LNCAP (cell line): ENCODE measurements at regions not wholly inside any gene's neighbourhood (a gene's known extent, or its start where the extent isn't known, plus 50 kb on each side); places are given as distances from the start of the nearest gene placed in this dataset.

Experiments
- CTCF ChIP-seq: fragments of 450-650 bp; IDR thresholded peaks from 2 replicates; pipeline ENCODE4 v1.5.1; 2017; ENCODE audit warnings: mild to moderate bottlenecking

GRCh38 chr18:40985436-40985835, 969.6 kb upstream of the PIK3C3 start:
- no peak for TF ChIP-seq CTCF

GRCh38 chr18:40984856-40985255, 970.2 kb upstream of the PIK3C3 start:
- TF ChIP-seq CTCF, result no peak

- no peak for TF ChIP-seq CTCF
Observed at GRCh38 chr18:40983835-40984234, 971.2 kb upstream of the PIK3C3 start.

GRCh38 chr18:40980171-40980570, 974.9 kb upstream of the PIK3C3 start:
- TF ChIP-seq CTCF, result no peak

- TF ChIP-seq CTCF, result no peak
Observed at GRCh38 chr18:40976050-40976449, 979.0 kb upstream of the PIK3C3 start.

GRCh38 chr18:40974448-40974847, 980.6 kb upstream of the PIK3C3 start:
- no peak for TF ChIP-seq CTCF

- no peak for TF ChIP-seq CTCF
Observed at GRCh38 chr18:40962784-40963183, 992.2 kb upstream of the PIK3C3 start.

- TF ChIP-seq CTCF, result no peak; the same call in 1 of the 2 replicates
Observed at GRCh38 chr18:40957533-40958070, 997.4 kb upstream of the PIK3C3 start.
